Parathyroid adenoma (tissue), 2 donors: ENCODE measurements at regions not wholly inside any gene's neighbourhood (a gene's known extent, or its start where the extent isn't known, plus 50 kb on each side); places are given as distances from the start of the nearest gene placed in this dataset.

ENCODE experiments used
- H2AFZ ChIP-seq: fragments of 300-600 bp; sonication (generic); one replicate; pipeline ENCODE4 v1.7.0; 2017; ENCODE audit warnings: antibody characterized with exemption, mild to moderate bottlenecking
- H3K27ac ChIP-seq: fragments of 300-600 bp; sonication (generic); one replicate; pipeline ENCODE4 v1.7.0; 2017
- H3K27me3 ChIP-seq: fragments of 300-600 bp; sonication (generic); one replicate; pipeline ENCODE4 v1.7.0; 2017; ENCODE audit warnings: low read length; ENCODE audit not compliant: control insufficient read depth, insufficient read depth
- H3K36me3 ChIP-seq: fragments of 300-600 bp; sonication (generic); one replicate; pipeline ENCODE4 v1.7.0; 2017; ENCODE audit warnings: low read length; ENCODE audit not compliant: control insufficient read depth, insufficient read depth
- H3K4me1 ChIP-seq: fragments of 300-600 bp; sonication (generic); one replicate; pipeline ENCODE4 v1.7.0; 2017; ENCODE audit warnings: control low read depth
- H3K4me2 ChIP-seq: fragments of 300-600 bp; sonication (generic); one replicate; pipeline ENCODE4 v1.7.0; 2017; ENCODE audit warnings: low read length
- H3K4me3 ChIP-seq: fragments of 300-600 bp; sonication (generic); one replicate; pipeline ENCODE4 v1.7.0; 2017; ENCODE audit warnings: low read depth, low read length
- H3K79me2 ChIP-seq: fragments of 300-600 bp; sonication (generic); one replicate; pipeline ENCODE4 v1.7.0; 2017; ENCODE audit warnings: control low read depth
- H3K9ac ChIP-seq: fragments of 300-600 bp; sonication (generic); one replicate; pipeline ENCODE4 v1.7.0; 2017; ENCODE audit warnings: mild to moderate bottlenecking
- H3K9me3 ChIP-seq: fragments of 300-600 bp; sonication (generic); one replicate; pipeline ENCODE4 v1.7.0; 2017; ENCODE audit warnings: low read length; ENCODE audit not compliant: control insufficient read depth
- CTCF ChIP-seq: fragments of 300-600 bp; sonication (generic); IDR thresholded peaks from one replicate; pipeline ENCODE4 v1.7.0; 2017; ENCODE audit warnings: antibody characterized with exemption, mild to moderate bottlenecking
- donor health status: primary hyperparathyroidism.

GRCh38 chr12:97316321-97316720 lies 146.3 kb upstream of the RMST start:
- Histone ChIP-seq H3K27me3 (no peaks in the 10 kb centered on the region), H3K4me1 (no peaks in the 10 kb centered on the region), H3K36me3 (no peaks in the 10 kb centered on the region), H2AFZ (no peak overlapping the region), H3K4me2 (no peak overlapping the region), H3K9ac (no peak overlapping the region), H3K79me2 (no peaks in the 10 kb centered on the region), H3K4me3 (no peak overlapping the region), H3K27ac (no peak overlapping the region), H3K9me3 (no peaks in the 10 kb centered on the region)
- TF ChIP-seq CTCF, result no peak

- no peak overlapping the region for H3K27ac ChIP-seq
- no peaks in the 10 kb centered on the region for H3K36me3 ChIP-seq
- H3K79me2 ChIP-seq, result no peaks in the 10 kb centered on the region
- no peaks in the 10 kb centered on the region for H3K9me3 ChIP-seq
- no peak overlapping the region for H2AFZ ChIP-seq
- no peak overlapping the region for H3K9ac ChIP-seq
- H3K4me1 ChIP-seq, result no peaks in the 10 kb centered on the region
- TF ChIP-seq CTCF, result no peak
- H3K4me2 ChIP-seq, result no peak overlapping the region
- no peaks in the 10 kb centered on the region for H3K27me3 ChIP-seq
- no peak overlapping the region for H3K4me3 ChIP-seq
These were observed 141.0 kb upstream of the RMST start for GRCh38 chr12:97321621-97322020.

- Histone ChIP-seq H3K9me3 (no peaks in the 10 kb centered on the region), H3K4me2 (no peak overlapping the region), H3K4me3 (no peak overlapping the region), H3K79me2 (no peaks in the 10 kb centered on the region), H3K27ac (no peak overlapping the region), H3K36me3 (no peaks in the 10 kb centered on the region), H3K9ac (no peak overlapping the region), H2AFZ (no peak overlapping the region), H3K4me1 (no peaks in the 10 kb centered on the region), H3K27me3 (no peaks in the 10 kb centered on the region)
- TF ChIP-seq CTCF, result no peak
These were observed 140.2 kb upstream of the RMST start for GRCh38 chr12:97322388-97322787.

- Histone ChIP-seq H2AFZ (no peak overlapping the region), H3K27ac (no peak overlapping the region), H3K4me3 (no peak overlapping the region), H3K4me2 (no peak overlapping the region), H3K79me2 (no peaks in the 10 kb centered on the region), H3K9me3 (no peaks in the 10 kb centered on the region), H3K4me1 (no peaks in the 10 kb centered on the region), H3K36me3 (no peaks in the 10 kb centered on the region), H3K27me3 (no peaks in the 10 kb centered on the region), H3K9ac (no peak overlapping the region)
- TF ChIP-seq CTCF, result no peak
These were observed 139.4 kb upstream of the RMST start for GRCh38 chr12:97323154-97323553.

GRCh38 chr12:97324471-97324870 lies 138.1 kb upstream of the RMST start:
- Histone ChIP-seq H3K4me1 (no peaks in the 10 kb centered on the region), H3K4me3 (no peak overlapping the region), H2AFZ (no peak overlapping the region), H3K4me2 (no peak overlapping the region), H3K79me2 (no peaks in the 10 kb centered on the region), H3K36me3 (no peaks in the 10 kb centered on the region), H3K9me3 (no peaks in the 10 kb centered on the region), H3K27ac (no peak overlapping the region), H3K27me3 (no peaks in the 10 kb centered on the region), H3K9ac (no peak overlapping the region)
- no peak for TF ChIP-seq CTCF
